NCI-H526 treated with DMSO at 0.1 percent for 48 hours (cell line): ENCODE measurements at regions not wholly inside any gene's neighbourhood (a gene's known extent, or its start where the extent isn't known, plus 50 kb on each side); places are given as distances from the start of the nearest gene placed in this dataset.

Experiments used
- DNase-seq: peaks from one replicate; lab custom pipeline; 2025; lab: John Stamatoyannopoulos, UW

GRCh38 chr18:56173542-56174220 lies 464.7 kb downstream of the TXNL1 start:
- no peak for DNase-seq

GRCh38 chr18:56172527-56172926 lies 465.9 kb downstream of the TXNL1 start:
- DNase-seq, result no peak

GRCh38 chr18:56171848-56172247 lies 466.5 kb downstream of the TXNL1 start:
- no peak for DNase-seq

- no peak for DNase-seq
Measured at GRCh38 chr18:56168049-56168781, 470.2 kb downstream of the TXNL1 start.

GRCh38 chr18:56167366-56167765 lies 471.0 kb downstream of the TXNL1 start:
- DNase-seq, result no peak

GRCh38 chr18:56166914-56167313 lies 471.5 kb downstream of the TXNL1 start:
- DNase-seq, result no peak

GRCh38 chr18:56165601-56166355 lies 472.6 kb downstream of the TXNL1 start:
- no peak for DNase-seq

GRCh38 chr18:56162311-56163265 lies 475.8 kb downstream of the TXNL1 start:
- no peak for DNase-seq

- no peak for DNase-seq
Measured at GRCh38 chr18:56161566-56162260, 476.7 kb downstream of the TXNL1 start.

- no peak for DNase-seq
Measured at GRCh38 chr18:56158676-56159075, 479.7 kb downstream of the TXNL1 start.

GRCh38 chr18:56157541-56157940 lies 480.9 kb downstream of the TXNL1 start:
- no peak for DNase-seq

GRCh38 chr18:56152551-56153310 lies 485.7 kb downstream of the TXNL1 start:
- no peak for DNase-seq

- DNase-seq, result no peak
Measured at GRCh38 chr18:56148373-56148772, 490.0 kb downstream of the TXNL1 start.

GRCh38 chr18:56146565-56146964 lies 491.8 kb downstream of the TXNL1 start:
- no peak for DNase-seq

- no peak for DNase-seq
Measured at GRCh38 chr18:56142001-56142400, 496.4 kb downstream of the TXNL1 start.

GRCh38 chr18:56139792-56140254 lies 498.6 kb downstream of the TXNL1 start:
- no peak for DNase-seq

- DNase-seq, result no peak
Measured at GRCh38 chr18:56139372-56139771, 499.0 kb downstream of the TXNL1 start.

GRCh38 chr18:56136105-56136504 lies 502.3 kb downstream of the TXNL1 start:
- peak; percentile 13 for DNase-seq

GRCh38 chr18:56130481-56130880 lies 507.9 kb downstream of the TXNL1 start:
- no peak for DNase-seq

GRCh38 chr18:56128153-56128791 lies 510.1 kb downstream of the TXNL1 start:
- DNase-seq, result no peak
